Tibial nerve (tissue), 4 donors: ENCODE measurements at regions not wholly inside any gene's neighbourhood (a gene's known extent, or its start where the extent isn't known, plus 50 kb on each side); places are given as distances from the start of the nearest gene placed in this dataset.

ENCODE experiments used
- EP300 ChIP-seq, 2 donors: sonication (generic); formaldehyde crosslinking; IDR thresholded peaks; one replicate each; pipeline ENCODE4 v1.6.1; 2017; ENCODE audit warnings: antibody characterized with exemption in 2 of 2, mild to moderate bottlenecking in 1 of 2
- POLR2A ChIP-seq, 2 donors: fragments of 450-650 bp; IDR thresholded peaks; one replicate each; pipeline ENCODE4 v1.6.1; 2017; ENCODE audit warnings: antibody characterized with exemption in 2 of 2, mild to moderate bottlenecking in 2 of 2, moderate library complexity in 2 of 2
- TF ChIP-seq, protein P1 (sequence below), 5 experiments: fragments of 200-600 bp in 3 of 5; fragments of 450-650 bp in 2 of 5; sonication (generic) in 3 of 5; IDR thresholded peaks; one replicate each; pipeline ENCODE4 v1.5.1; 2016 to 2019; ENCODE audit warnings: antibody characterized with exemption in 5 of 5, mild to moderate bottlenecking in 3 of 5, moderate library complexity in 2 of 5

DNA sequence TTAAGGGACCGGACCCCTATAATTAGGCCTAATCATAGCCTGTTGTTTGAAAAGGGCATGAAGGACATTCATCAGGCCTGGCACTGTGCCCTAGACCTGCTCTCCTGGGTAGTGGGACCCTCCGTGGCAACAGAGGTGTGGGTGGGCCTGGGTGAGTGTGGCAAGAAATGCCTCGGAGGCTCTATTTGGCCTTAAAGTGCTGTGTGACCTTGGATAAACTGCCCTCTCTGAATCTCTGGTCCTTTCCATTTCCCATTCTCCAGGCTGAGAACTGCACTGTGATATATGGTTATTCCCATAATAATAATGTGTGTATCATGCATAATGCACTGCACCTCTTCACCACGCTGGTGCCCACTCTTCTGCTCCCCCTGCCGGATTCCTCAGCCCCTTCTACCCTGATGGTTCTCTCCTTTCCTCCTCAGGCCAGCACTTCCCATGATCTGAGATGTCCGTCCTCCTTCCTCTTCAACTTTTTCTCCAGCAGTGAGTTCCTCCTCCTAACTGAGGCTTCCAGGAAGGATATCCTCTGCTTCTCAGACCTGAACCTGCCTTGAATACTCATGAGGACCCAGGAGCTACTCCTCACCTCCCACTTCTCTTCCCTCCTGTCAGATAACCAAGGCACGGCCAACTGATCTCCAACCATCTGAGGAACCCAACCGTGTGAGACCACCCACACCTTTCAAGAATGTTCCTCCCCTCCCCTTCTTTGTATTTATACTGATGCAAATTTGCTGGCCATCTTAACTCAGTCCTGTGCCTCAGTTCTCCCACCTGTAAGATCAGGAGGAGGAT, 111.0 kb upstream of the PZP start:
- TF ChIP-seq, protein P1, sequence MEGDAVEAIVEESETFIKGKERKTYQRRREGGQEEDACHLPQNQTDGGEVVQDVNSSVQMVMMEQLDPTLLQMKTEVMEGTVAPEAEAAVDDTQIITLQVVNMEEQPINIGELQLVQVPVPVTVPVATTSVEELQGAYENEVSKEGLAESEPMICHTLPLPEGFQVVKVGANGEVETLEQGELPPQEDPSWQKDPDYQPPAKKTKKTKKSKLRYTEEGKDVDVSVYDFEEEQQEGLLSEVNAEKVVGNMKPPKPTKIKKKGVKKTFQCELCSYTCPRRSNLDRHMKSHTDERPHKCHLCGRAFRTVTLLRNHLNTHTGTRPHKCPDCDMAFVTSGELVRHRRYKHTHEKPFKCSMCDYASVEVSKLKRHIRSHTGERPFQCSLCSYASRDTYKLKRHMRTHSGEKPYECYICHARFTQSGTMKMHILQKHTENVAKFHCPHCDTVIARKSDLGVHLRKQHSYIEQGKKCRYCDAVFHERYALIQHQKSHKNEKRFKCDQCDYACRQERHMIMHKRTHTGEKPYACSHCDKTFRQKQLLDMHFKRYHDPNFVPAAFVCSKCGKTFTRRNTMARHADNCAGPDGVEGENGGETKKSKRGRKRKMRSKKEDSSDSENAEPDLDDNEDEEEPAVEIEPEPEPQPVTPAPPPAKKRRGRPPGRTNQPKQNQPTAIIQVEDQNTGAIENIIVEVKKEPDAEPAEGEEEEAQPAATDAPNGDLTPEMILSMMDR (IDR thresholded peaks at IDR 0.05), result no peak
- TF ChIP-seq EP300 (IDR thresholded peaks at IDR 0.05) (no peak), POLR2A (IDR thresholded peaks at IDR 0.05) (no peak)
